ENCODE measurements at regions not wholly inside any gene's neighbourhood (a gene's known extent, or its start where the extent isn't known, plus 50 kb on each side); places are given as distances from the start of the nearest gene placed in this dataset.

DNA sequence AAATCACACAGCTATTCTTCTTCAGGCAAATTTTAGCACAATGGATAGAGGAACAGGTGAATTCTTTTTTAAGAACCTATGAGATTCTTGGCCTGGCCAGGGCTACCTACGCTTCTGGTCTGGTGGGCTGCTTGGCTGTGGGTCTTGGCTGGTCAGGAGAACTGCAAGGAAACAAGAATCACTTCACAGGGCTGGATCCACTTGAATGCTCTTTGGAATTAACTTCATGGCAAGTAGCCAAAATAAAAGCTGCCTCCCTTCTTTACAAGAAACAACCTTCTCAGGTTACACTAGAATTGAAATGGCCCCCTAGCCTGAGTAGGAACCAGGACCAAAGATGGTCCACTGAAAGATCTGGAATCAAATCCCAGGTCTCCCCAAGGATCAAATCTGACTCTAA lies 519.1 kb downstream of the IQCM start:
- DNase-seq: peak; percentile 1

- no peak for DNase-seq
Observed at GRCh38 chr4:149296084-149296483, 519.6 kb downstream of the IQCM start.

DNA sequence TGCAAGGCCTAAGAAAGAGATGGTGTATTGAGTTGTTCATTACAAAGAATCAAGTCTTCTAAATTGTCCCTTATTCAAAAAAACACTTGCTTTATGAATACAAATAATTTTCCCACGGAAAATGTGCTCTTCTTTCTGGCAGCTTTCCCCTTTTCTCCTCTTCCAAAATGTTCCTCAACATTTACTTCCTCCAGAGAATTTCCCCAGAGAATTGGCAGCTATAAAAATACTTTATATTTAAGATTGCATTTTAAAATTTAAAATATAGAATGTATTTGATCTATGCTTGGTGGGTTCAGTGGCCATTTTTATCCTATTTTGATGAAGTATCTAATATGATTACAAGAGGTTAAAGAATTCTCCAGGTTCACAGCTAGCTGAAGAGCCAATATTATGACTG lies 521.0 kb downstream of the IQCM start:
- DNase-seq: no peak

- DNase-seq: no peak
Observed at GRCh38 chr4:149293046-149293649, 522.5 kb downstream of the IQCM start.

DNA sequence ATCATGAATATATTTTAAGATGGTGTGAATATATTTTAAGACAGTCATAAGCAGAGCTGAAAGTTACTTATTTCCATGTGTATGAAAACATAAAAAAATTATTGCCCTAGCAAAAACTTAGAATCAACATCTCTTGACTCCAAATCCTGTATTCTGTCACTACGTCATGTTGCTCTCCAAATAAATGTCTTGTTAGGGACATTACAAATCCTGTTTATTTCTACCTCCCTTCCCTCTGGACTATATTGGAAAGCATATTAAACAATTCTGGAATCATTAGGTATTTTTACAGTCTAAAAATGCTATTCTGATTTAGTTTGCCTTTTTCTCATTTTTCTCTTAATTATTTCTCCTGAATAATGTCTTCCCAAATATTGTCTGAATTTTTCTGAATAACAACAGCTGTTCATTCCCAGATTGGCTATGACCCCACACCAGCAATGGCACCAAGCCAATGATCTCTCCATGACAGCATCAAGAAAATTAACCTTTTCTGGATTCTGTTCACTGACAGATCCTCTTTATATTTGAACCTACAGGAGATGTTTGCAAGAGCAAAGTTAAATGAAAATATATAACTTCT lies 523.1 kb downstream of the IQCM start:
- no peak for DNase-seq

GRCh38 chr4:149291463-149291862 lies 524.2 kb downstream of the IQCM start:
- peak; percentile 20 for DNase-seq

DNA sequence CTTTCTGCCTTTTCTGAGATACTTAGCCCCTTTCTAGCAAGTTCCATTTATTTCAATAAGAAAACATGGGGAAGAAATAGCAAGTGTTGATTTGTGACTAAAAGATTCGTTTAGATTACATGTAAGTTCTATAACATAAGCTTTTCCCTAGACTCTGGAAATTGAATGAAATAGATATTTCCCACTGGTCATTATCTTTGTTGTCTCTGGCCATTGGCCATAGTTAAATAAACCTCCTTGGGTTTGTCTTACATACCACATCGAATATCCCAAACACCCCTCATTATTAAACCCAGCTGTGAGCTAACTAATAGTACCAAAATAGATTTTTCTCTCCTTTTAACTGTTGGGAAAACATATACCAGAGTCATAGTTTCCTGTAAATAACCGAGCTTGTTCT lies 534.8 kb downstream of the IQCM start:
- no peak for DNase-seq

DNA sequence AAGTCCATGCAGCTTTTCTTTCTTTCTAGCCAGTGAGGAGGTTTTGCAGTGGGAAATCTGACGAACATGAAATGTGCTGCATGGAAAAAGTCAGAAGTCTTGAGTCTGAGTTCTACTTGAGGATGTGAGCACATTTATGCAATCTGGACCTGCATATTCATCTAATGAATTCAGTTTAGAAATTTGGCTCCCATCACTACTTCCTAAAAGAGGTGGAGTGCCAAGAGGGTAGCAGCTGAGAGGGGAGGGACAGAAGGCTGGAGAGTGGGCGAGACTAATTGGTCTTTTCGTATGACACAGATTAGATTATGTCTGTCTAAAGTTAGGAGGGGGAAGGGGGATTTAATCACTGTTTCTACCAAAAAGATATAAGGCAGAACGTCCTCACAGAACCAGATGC lies 535.9 kb downstream of the IQCM start:
- no peak for DNase-seq

DNA sequence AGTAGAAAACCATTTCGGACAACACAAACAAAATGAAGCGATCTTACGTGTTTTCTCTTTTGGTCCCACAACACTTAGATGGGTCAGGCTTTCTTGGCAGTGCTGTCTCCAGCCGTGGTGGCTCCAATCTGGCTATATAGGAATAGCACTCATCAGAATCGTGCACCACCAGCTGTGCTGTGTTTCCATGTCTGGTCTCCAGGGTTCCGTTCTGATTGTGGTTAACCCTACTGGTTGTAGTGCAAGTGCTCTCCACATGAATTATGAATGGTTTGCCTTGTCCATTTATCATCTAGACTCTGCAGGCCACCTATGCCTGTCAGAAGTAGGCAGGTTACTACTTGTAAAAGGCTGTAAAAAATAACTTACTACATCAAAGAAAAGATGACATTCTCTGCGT lies 536.3 kb downstream of the IQCM start:
- DNase-seq: no peak

DNA sequence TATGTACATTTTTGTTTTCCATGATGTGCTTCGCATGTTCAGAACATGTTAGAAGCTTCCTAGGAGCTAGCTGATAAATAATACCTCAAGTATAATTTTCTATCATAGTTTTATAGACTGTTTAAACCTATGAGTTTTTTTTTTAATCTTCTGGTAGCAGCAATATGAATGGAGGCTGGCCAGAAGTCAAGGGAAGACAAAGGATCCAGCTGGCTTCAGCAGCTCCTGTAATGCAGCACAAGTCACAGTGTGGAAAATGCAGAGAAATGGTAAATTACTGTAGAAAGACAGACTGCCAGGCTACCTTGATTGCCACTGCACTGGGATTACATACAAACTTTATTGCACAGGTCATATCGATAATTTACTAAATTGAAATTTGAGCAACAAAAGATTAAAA lies 537.9 kb downstream of the IQCM start:
- no peak for DNase-seq

DNA sequence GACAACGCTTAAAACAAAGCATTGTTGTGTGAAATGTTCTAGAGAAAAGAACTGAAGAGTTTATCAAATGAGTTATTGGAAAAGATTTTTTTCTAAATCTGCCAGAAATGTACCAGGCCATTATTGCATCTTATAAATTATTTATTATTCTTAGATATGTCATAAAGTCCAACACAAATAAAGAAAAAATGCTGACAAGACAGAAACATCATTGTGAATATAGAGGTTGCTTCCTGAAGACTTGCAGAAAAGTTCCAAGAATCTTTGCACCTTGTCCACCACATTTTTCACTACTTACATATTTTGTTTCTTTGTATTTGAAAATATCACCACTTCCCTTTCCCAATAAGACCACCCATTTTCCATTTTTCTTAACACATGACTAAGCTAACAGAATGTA lies 545.8 kb downstream of the IQCM start:
- DNase-seq: no peak

- no peak for DNase-seq
Observed at GRCh38 chr4:149266301-149266700, 549.3 kb downstream of the IQCM start.

GRCh38 chr4:149265645-149266044 lies 550.0 kb downstream of the IQCM start:
- DNase-seq: no peak

DNA sequence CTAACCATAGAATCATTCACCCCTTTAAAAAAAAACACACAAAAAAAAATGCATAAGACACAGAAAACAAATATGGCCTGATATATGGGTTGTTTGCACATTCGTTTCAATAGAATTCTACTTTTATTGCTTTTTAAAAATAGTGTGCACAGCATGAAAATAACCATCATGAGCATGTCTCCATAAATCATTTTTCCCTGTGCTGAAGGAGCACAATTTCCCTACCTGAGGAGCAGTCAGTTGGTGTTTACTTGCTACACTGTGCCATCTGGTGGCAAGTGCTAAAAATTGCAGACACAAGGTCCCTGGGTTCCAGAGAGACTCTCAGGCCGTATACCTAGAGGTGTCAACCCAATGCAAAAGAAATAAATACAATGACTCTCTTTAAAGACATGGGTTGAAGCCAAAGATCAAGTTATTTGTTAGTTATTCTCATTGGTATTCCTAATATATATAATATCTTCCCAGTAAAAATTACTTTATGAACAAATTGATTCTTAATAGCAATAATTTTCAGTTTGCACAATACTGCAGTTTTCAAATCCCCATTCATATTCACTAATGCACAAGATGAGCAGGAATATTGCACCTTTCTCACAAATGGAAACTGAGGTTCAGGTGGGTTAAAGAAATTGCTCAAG lies 551.4 kb downstream of the IQCM start:
- DNase-seq: peak; percentile 78

- no peak for DNase-seq
Observed at GRCh38 chr4:149248191-149248764, 567.4 kb downstream of the IQCM start.

DNA sequence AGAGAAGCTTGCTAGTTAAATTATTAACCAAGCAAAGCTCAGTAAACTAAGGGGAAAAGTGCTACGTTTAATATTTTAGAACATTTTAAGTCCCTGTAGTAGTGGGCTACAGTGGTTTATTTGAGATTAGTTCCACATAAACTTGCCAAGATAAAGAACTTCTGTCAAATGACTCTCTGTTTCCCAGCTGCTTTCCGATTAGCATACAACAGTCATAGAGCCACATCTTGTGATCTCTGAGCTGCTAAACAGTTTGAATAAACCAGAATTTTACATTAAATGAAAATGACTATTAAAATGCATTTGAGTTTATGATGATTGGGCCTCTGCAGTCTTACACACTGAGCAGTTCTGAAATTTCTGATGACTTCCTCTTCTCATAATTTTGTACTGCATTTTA lies 568.5 kb downstream of the IQCM start:
- no peak for DNase-seq

GRCh38 chr4:149245333-149245732 lies 570.3 kb downstream of the IQCM start:
- DNase-seq: no peak

- DNase-seq: no peak
Observed at GRCh38 chr4:149238097-149238496, 577.5 kb downstream of the IQCM start.

- DNase-seq: no peak
Observed at GRCh38 chr4:149234798-149235197, 580.8 kb downstream of the IQCM start.

DNA sequence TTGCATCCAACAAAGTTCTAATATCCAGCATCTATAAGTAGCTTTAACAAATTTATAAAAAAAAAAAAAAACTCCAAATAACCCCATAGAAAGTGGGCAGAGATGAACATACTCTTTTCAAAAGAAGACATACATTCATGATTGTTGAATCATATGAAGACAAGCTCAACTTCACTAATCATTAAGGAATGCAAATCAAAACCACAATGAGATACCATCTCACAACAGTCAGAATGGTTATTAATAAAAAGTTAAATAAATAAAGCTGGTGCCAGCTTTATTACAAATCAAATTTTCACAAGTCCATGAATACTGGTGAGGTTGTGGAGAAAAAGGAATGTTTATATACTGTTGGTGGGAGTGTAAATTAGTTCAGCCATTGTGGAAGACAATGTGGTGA lies 592.0 kb downstream of the IQCM start:
- no peak for DNase-seq

- DNase-seq: no peak
Observed at GRCh38 chr4:149218672-149219071, 597.0 kb downstream of the IQCM start.

DNA sequence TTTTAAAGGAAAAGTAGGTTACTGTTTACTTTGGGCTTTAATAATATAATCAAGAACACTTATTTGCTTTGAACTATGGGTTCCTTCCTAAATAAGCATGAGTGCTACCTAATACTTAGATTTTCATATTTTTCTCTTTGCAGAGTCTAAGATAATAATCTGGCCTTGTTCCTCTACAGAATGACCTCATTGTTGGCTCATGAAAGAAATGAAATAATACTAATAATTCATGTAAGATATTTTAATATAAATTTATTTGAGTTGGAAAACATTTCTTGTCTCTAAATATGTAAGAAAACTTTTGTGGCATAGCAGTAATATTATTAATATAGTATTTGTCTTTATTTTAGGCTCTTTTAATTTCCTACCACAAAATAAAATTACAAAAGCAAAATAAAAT lies 601.3 kb downstream of the IQCM start:
- no peak for DNase-seq

DNA sequence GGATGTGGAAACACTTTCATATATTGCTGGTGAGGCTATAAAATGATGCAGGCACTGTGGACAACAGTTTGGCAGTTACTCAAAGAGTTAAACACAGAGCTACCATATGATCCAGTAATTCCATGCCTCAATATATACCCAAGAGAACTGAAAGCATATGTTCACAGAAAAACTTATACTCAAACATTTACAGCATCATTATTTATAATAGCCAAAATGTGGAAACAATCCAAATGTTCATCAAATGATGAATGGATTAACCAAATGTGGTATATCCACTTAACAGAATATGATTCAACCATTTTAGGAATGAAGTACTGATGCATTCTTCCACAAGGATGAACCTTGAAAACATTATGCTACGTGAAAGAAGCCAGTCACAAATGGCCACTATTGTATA lies 603.8 kb downstream of the IQCM start:
- no peak for DNase-seq

GRCh38 chr4:149203256-149204001 lies 612.2 kb downstream of the IQCM start:
- DNase-seq: no peak
